PFSK-1 (cell line): ENCODE measurements at regions not wholly inside any gene's neighbourhood (a gene's known extent, or its start where the extent isn't known, plus 50 kb on each side); places are given as distances from the start of the nearest gene placed in this dataset.

Experiments
- POLR2AphosphoS5 ChIP-seq: IDR thresholded peaks from 2 replicates; pipeline ENCODE4 v1.6.1; 2012; ENCODE audit warnings: low read depth, mild to moderate bottlenecking, control low read depth, low read length, moderate library complexity
- REST ChIP-seq, 2 experiments: IDR thresholded peaks; 2 replicates each; pipeline versions ENCODE4 v1.6.1 to v1.8.0; 2011 to 2012; ENCODE audit warnings: low read depth in 2 of 2, low read length in 2 of 2, control low read depth in 1 of 2, inconsistent platforms in 1 of 2, mild to moderate bottlenecking in 1 of 2, moderate library complexity in 1 of 2; ENCODE audit not compliant: insufficient read depth in 1 of 2
- SIN3A ChIP-seq: IDR thresholded peaks from 2 replicates; pipeline ENCODE4 v1.6.1; 2012; ENCODE audit warnings: mild to moderate bottlenecking, low read length, moderate library complexity, borderline replicate concordance; ENCODE audit not compliant: insufficient read depth
- TAF1 ChIP-seq: IDR thresholded peaks from 2 replicates; pipeline ENCODE4 v1.6.1; 2012; ENCODE audit warnings: low read length, control low read depth, borderline replicate concordance; ENCODE audit not compliant: insufficient read depth

- TF ChIP-seq POLR2AphosphoS5: no peak
- no peak for TF ChIP-seq TAF1
- TF ChIP-seq REST (IDR thresholded peaks at IDR 0.05; ENCODE audit: insufficient read depth in 1 of 2, low read depth in 2 of 2, low read length in 2 of 2): no peak
- TF ChIP-seq SIN3A: no peak
Observed at GRCh38 chr6:144345451-144345850, 60.3 kb downstream of the UTRN start.
